ENCODE measurements at regions not wholly inside any gene's neighbourhood (a gene's known extent, or its start where the extent isn't known, plus 50 kb on each side); places are given as distances from the start of the nearest gene placed in this dataset.

GRCh38 chr4:152115794-152116193, 355.0 kb upstream of the GATB start:
- TF ChIP-seq POLR2A (IDR thresholded peaks at IDR 0.05) = no peak
- TF ChIP-seq CTCF (IDR thresholded peaks at IDR 0.05) = no peak
- no peak for TF ChIP-seq POLR2AphosphoS5 (IDR thresholded peaks at IDR 0.05)

All from upper lobe of left lung (tissue), 4 donors.